Gastrocnemius medialis (tissue), 4 donors: ENCODE measurements at regions not wholly inside any gene's neighbourhood (a gene's known extent, or its start where the extent isn't known, plus 50 kb on each side); places are given as distances from the start of the nearest gene placed in this dataset.

Experiments
- ATAC-seq, 2 donors: fragments of 150-250 bp; one replicate each; pipeline ENCODE4 v1.9.1; 2016
- DNase-seq, 2 donors: peaks; one replicate each; pipeline ENCODE4 v3.0.0-alpha.2; 2019
- H3K27ac ChIP-seq, 4 donors: fragments of 200-600 bp; sonication (generic); 1 replicate in 1 of 4; 2 replicates in 3 of 4; pipeline ENCODE4 v1.5.1; 2016 to 2018; ENCODE audit warnings: mild to moderate bottlenecking in 2 of 4, moderate library complexity in 1 of 4
- H3K27me3 ChIP-seq, 3 donors: fragments of 200-600 bp; sonication (generic) in 2 of 3; 1 replicate in 1 of 3; 2 replicates in 2 of 3; pipeline versions ENCODE4 v1.5.1 to v1.6.0; 2016 to 2019; ENCODE audit warnings: mild to moderate bottlenecking in 1 of 3, moderate library complexity in 1 of 3
- H3K36me3 ChIP-seq, 2 donors: fragments of 200-600 bp; sonication (generic) in 1 of 2; one replicate each; pipeline ENCODE4 v1.5.1; 2017 to 2018
- H3K4me1 ChIP-seq, 2 donors: fragments of 200-600 bp; sonication (generic) in 1 of 2; one replicate each; pipeline ENCODE4 v1.5.1; 2016 to 2017; ENCODE audit warnings: mild to moderate bottlenecking in 2 of 2
- H3K4me3 ChIP-seq, 4 donors: fragments of 200-600 bp; sonication (generic) in 3 of 4; 1 replicate in 1 of 4; 2 replicates in 3 of 4; pipeline ENCODE4 v1.5.1; 2016 to 2019; ENCODE audit warnings: mild to moderate bottlenecking in 2 of 4
- H3K9me3 ChIP-seq, 3 donors: fragments of 200-600 bp; sonication (generic) in 2 of 3; 1 replicate in 1 of 3; 2 replicates in 2 of 3; pipeline ENCODE4 v1.5.1; 2016 to 2019
- CTCF ChIP-seq, 5 experiments: fragments of 450-650 bp in 3 of 5; fragments of 200-600 bp in 2 of 5; sonication (generic) in 2 of 5; IDR thresholded peaks in 4 of 5; conservative IDR thresholded peaks in 1 of 5; 1 replicate in 4 of 5; 2 replicates in 1 of 5; pipeline ENCODE4 v1.5.1; 2016 to 2019; ENCODE audit warnings: antibody characterized with exemption in 5 of 5, mild to moderate bottlenecking in 3 of 5, moderate library complexity in 3 of 5
- POLR2A ChIP-seq, 2 donors: fragments of 450-650 bp; IDR thresholded peaks; one replicate each; pipeline ENCODE4 v1.6.1; 2017; ENCODE audit warnings: antibody characterized with exemption in 2 of 2, mild to moderate bottlenecking in 2 of 2, moderate library complexity in 2 of 2
- in situ Hi-C, 4 donors: fragments of 200-750 bp; cut with MboI; loops; one replicate each; pipeline versions ENCODE4 v1.15.0 to v1.8.0; 2017; ENCODE audit warnings: low sequenced_read_pairs in 4 of 4
- intact Hi-C: fragments of 100-400 bp; cut with DNase I; formaldehyde crosslinking; loops from one replicate; pipeline ENCODE4 v1.15.1; 2023; ENCODE audit warnings: low total_unique reads

DNA sequence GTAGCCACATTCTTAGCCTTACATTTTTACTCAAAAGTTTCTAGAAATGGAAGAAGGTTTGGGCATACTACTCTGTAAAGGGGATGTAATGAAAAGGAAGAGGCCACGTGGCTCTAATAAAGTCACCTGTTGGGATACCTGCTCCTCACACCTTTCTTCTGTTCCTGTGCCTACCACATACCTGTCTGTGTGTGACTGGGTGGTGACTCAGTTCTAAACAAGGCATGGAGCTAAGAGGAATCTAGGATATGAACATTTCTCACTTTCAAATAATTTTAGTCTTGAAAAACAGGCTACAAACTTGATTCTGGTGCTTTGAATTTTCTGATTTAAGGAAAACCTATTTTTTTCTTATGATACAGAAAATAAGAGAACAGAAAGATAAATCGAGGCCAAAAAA lies 363.6 kb downstream of the RFPL4B start:
- H3K4me1 ChIP-seq, result no peaks in the 10 kb centered on the region
- intact Hi-C loops (no loop called here), in situ Hi-C loops (no loop called here)
- no peak overlapping the region for H3K4me3 ChIP-seq
- no peaks in the 10 kb centered on the region for H3K27me3 ChIP-seq
- no peak overlapping the region for H3K27ac ChIP-seq
- H3K9me3 ChIP-seq, result no peaks in the 10 kb centered on the region
- ATAC-seq, result no peak
- TF ChIP-seq POLR2A (IDR thresholded peaks at IDR 0.05), result no peak
- TF ChIP-seq CTCF (IDR thresholded peaks at IDR 0.05 in 4 of 5, conservative IDR thresholded peaks at IDR 0.05 in 1 of 5), result no peak
- no peak for DNase-seq
- H3K36me3 ChIP-seq, result no peaks in the 10 kb centered on the region

DNA sequence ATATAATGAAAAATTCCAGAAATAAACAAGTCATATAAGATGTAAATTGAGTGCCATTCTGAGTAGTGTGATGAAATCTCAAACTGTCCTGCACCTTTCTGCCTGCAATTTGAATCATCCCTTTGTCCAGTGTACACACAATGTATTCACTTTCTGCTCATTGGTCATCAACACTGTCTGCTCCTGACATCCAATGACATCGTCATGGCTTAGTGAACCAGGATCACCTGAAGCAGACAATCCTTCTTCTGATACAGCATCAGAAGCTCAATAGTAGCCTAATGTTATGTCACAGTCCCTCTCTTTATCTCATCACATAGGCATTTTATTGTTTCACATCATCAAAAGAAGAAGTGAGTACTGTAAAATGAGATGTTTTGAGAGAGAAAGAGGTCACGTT lies 366.3 kb downstream of the RFPL4B start:
- DNase-seq, result no peak
- in situ Hi-C loops (no loop called here), intact Hi-C loops (no loop called here)
- H3K9me3 ChIP-seq, result no peaks in the 10 kb centered on the region
- no peaks in the 10 kb centered on the region for H3K27me3 ChIP-seq
- no peak for ATAC-seq
- H3K27ac ChIP-seq, result no peak overlapping the region
- TF ChIP-seq CTCF (IDR thresholded peaks at IDR 0.05 in 4 of 5, conservative IDR thresholded peaks at IDR 0.05 in 1 of 5) (no peak), POLR2A (IDR thresholded peaks at IDR 0.05) (no peak)
- no peaks in the 10 kb centered on the region for H3K4me1 ChIP-seq
- H3K4me3 ChIP-seq, result no peak overlapping the region
- no peaks in the 10 kb centered on the region for H3K36me3 ChIP-seq

GRCh38 chr6:112717401-112717800 lies 370.3 kb downstream of the RFPL4B start:
- Histone ChIP-seq H3K36me3 (no peaks in the 10 kb centered on the region), H3K4me1 (no peaks in the 10 kb centered on the region), H3K27ac (no peak overlapping the region), H3K27me3 (no peaks in the 10 kb centered on the region), H3K9me3 (no peaks in the 10 kb centered on the region), H3K4me3 (no peak overlapping the region)
- DNase-seq (no peak), ATAC-seq (no peak)
- in situ Hi-C loops (no loop called here), intact Hi-C loops (no loop called here)
- TF ChIP-seq CTCF (IDR thresholded peaks at IDR 0.05 in 4 of 5, conservative IDR thresholded peaks at IDR 0.05 in 1 of 5) (no peak), POLR2A (IDR thresholded peaks at IDR 0.05) (no peak)

DNA sequence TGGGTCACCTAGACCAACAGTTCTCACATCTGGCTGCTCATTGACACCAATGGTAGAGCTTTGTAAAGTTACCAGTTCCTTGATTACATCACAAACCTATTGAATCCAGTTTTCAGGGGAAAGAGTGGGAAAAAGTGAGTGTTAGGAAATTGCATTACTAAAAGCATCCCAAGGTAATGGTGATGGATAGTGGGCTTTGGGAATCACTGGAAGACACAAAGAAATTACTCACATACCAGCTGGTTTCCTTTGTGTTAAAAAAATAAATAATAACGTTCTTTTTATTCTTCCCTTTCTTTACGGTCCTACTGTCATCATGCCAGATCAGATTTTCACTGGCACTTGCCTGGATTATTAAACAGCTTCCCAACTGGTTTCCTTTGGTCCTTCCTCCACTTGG lies 370.7 kb downstream of the RFPL4B start:
- H3K9me3 ChIP-seq, result no peaks in the 10 kb centered on the region
- no peaks in the 10 kb centered on the region for H3K36me3 ChIP-seq
- no peaks in the 10 kb centered on the region for H3K4me1 ChIP-seq
- no peaks in the 10 kb centered on the region for H3K27me3 ChIP-seq
- no peak overlapping the region for H3K4me3 ChIP-seq
- intact Hi-C loops, result no loop called here
- no peak for DNase-seq
- no peak overlapping the region for H3K27ac ChIP-seq
- in situ Hi-C loops, result no loop called here
- ATAC-seq, result no peak
- TF ChIP-seq CTCF (IDR thresholded peaks at IDR 0.05 in 4 of 5, conservative IDR thresholded peaks at IDR 0.05 in 1 of 5) (no peak), POLR2A (IDR thresholded peaks at IDR 0.05) (no peak)

DNA sequence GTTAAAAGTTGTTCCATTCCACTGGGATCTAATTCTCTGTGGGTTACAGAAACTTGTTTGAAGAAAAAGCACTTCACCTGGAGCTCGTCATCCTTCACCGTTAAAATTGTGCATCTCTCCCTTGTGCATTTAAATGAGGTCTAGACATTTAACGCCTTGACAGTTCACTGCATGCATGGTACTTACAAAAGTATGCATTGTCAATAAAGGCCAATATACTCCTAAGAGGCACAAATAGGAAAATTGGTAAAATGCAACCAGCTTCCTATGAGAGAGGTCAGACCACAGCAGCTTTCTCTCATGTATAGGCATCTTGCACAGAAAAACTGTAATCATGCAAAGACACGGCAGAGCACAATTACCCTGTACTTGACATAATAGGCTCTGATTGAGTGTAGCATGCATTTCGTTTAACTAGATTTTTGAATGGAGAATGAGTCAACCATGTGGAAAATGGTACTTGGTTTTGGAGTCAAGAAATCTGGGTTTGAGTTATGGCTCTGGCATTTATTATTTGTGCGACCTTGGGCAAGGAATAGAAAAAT lies 378.5 kb downstream of the RFPL4B start:
- intact Hi-C loops (no loop called here), in situ Hi-C loops (no loop called here)
- DNase-seq (no peak), ATAC-seq (no peak)
- no peak for TF ChIP-seq CTCF (IDR thresholded peaks at IDR 0.05 in 4 of 5, conservative IDR thresholded peaks at IDR 0.05 in 1 of 5)
- TF ChIP-seq POLR2A (IDR thresholded peaks at IDR 0.05), result no peak
- H3K27ac ChIP-seq, result no peak overlapping the region
- no peaks in the 10 kb centered on the region for H3K36me3 ChIP-seq
- no peak overlapping the region for H3K4me3 ChIP-seq
- no peaks in the 10 kb centered on the region for H3K4me1 ChIP-seq
- no peaks in the 10 kb centered on the region for H3K9me3 ChIP-seq
- H3K27me3 ChIP-seq, result no peaks in the 10 kb centered on the region
